DMS79 (cell line): ENCODE measurements at regions not wholly inside any gene's neighbourhood (a gene's known extent, or its start where the extent isn't known, plus 50 kb on each side); places are given as distances from the start of the nearest gene placed in this dataset.

ENCODE experiments used
- DNase-seq: peaks from one replicate; lab custom pipeline; 2025; lab: John Stamatoyannopoulos, UW

GRCh38 chr10:31606841-31607240, 287.8 kb downstream of the ZEB1 start:
- DNase-seq: no peak

GRCh38 chr10:31605861-31606525, 287.0 kb downstream of the ZEB1 start:
- DNase-seq: no peak

DNA sequence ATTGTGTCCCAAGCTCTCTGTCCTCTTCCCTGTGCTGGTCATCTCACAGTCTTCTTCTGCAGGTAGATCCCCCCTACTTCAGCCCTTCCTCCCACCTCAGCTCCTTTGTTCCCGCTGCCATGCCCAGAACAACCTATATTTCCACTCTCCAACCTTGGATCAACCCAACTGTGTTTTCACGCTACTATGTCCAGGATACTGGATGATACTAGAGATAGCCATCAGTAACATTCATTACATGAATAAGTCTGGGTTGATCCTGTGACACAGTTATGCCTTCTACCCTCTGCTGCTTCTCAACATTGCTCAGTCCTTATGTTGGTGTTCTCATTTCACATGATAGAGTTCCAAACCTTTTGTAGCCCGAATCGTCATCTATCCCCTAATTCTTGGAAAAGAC, 286.4 kb downstream of the ZEB1 start:
- no peak for DNase-seq

DNA sequence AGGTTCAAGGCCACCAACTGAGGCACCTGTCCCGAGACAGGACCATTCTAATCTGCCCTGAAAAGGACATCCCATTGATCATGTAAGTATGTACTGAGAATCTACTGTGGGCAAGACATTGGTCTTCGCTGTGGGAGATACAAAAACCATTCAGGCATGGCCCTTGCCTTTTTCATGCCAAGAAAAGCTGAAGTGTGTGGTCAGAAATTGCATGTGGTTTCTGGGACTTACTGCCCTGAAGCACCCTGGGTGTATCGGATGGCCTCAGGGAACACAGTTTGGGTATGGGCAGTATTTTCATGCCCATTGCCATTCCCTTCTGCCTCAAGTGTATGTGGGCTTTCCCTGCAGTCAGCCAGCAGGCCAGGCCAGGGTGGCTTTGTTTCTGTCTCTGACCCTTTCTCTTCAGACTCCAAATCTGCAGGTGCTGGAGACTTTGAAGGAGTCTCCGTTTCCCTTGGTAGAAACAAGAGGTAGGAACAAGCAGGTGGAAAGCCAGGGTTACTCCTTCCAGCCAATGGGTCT, 285.7 kb downstream of the ZEB1 start:
- peak; percentile 4 for DNase-seq

DNA sequence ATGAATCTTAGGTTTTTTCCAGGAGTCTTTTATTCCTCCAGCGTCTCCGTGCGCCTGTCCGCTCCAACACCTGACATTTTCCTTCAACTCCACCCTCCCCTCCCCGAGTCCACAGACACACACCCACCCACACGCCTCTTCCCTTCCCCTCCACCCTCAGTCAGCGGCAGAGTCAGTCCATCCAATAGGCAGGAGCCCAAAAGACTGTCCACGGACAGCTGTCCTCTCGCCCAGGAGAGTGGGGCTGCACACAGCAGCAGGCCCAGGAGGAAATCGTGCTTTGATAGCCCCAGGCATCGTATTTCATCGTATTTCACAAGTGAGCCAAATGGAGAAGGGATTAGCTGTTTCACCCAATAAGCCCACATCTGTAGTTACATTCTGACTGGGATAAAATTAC, 285.1 kb downstream of the ZEB1 start:
- no peak for DNase-seq

GRCh38 chr10:31603235-31604087, 284.4 kb downstream of the ZEB1 start:
- peak; percentile 80 for DNase-seq

DNA sequence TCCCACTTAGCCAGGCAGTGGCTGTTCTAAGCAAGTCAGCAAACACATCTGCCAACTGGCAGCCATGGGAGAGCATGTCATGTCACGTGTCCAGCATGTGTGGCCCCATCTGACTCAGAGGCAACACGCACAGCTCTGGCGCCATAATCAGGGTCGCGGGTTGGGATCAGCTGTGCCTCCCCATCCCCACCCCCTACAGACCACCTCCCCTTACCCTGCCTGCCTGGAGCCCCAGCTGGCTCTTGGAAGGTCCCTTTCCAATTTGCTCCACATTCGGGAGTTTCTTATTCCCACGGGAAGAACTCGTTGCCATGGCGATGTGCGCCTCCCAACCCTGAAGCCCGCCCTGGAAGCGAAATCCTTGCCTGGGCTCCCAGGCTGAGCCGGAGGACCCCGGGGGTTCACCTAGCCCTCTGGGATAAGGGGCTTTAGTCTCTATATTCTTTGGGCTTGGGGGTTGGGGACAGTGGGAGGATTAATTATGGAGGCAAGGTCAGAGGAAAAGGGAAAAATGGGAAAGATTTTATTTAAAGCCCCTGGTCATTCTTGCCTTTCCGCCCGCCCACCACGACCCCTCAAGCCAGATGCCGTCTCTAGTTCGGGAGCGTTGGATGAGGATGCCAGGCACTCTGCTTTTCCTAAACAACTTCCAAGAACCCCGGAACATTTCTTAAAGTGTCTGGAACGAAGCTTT, 283.7 kb downstream of the ZEB1 start:
- no peak for DNase-seq

GRCh38 chr10:31601136-31601535, 282.1 kb downstream of the ZEB1 start:
- no peak for DNase-seq

DNA sequence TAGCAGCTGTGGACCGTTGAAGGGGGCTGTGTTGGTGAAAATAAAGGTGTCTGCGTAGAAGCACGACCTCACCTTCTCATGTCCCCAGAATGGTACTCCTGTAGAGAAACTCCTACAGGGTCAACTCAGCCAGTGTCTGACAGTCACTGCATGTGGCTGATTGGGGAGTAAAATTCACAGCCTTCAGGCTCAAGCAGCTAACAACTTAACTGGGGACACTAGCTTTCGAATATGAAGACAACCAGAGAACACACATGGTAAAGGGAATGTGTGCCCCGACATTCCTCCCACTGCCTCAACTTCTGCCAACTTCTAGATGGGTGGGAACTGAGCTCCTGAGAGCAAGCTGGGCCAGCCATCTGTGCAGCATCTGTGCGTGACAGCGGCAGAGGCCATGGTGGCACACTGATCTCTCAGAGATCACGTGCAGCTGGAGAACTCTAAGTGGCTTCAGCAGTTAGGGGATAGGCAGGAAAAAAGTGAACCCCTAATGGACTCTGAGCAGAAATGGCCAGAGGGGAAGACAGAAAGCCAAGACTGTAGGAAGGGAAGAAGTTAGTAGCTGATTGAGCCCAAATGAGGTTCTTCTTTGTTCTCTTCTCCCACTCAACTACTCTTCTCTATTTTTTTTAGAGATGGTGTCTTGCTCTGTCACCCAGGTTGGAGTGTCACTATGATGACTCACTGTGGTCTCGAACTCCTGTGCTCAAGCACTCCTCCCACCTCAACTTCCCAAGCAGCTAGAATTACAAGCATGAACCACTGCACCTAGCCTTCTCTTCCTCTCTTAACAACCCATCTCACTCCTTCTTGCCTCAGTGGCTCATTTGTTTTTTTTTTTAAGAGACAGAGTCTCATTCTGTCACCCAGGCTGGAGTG, 280.8 kb downstream of the ZEB1 start:
- DNase-seq: no peak

DNA sequence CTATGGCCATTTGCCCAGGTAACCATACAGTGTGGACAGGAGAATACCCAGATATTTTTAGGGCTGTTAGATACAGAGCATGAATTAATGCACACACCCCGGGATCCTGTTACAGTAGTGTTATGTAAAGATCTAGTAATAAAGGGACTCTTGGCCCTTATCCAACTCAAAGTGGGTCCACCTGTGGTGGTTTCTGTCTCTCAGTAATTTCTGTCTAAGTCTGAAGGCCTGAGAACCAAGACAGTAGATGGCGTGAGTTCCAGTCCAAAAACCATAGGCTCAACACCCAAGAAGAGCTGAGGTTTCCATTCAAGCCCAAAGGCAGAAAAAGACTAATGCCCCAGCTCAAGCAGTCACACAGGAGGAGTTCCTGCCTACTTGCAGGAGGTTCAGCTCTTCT, 277.7 kb downstream of the ZEB1 start:
- DNase-seq: no peak

- no peak for DNase-seq
These were observed 277.0 kb downstream of the ZEB1 start for GRCh38 chr10:31595992-31596391.

DNA sequence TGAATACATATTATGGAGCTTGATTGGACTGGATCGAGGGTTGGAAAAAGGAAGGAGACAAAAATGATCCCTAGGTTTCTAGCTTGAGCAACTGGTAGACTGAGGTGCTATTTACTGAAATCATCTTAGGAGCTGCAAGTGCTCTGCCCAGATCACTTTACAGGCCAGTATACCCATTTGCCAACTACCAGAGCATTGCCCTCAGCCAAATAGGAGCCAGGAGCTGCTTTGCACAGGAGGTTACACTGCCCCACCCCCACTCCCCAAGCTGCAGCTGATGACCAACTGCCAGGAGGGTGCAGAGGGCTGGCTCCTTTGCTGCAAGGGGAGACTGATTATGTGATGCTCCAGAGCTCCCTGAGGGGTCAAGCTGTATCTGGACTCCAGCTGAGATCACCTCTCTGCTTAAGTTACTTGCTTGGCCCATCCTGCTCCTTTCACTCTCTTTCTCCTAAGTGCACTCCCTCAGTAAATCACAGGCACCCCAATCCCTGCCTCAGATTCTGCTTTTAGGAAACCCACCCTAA, 275.4 kb downstream of the ZEB1 start:
- DNase-seq: no peak

- no peak for DNase-seq
These were observed 274.1 kb downstream of the ZEB1 start for GRCh38 chr10:31593124-31593523.

- DNase-seq: no peak
These were observed 272.6 kb downstream of the ZEB1 start for GRCh38 chr10:31591569-31591968.

- no peak for DNase-seq
These were observed 271.2 kb downstream of the ZEB1 start for GRCh38 chr10:31590023-31590800.

DNA sequence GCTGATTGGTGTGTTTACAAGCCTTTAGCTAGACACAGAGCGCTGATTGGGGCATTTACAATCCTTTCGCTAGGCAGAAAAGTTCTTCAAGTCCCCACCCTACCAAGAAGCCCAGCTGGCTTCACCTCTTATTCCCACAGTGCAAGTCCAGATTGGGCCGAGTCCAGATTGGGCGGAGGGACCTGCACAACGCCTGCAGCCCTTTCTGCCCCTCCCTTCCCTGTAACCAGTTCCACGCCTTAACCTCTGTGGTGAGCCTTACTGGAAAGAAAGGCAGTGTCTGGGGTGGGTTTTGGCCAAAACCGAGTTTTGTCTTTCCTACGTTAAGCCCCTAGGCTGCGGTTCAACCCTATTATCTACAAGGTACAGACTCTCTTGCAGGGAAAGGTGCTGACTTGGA, 268.7 kb downstream of the ZEB1 start:
- no peak for DNase-seq

DNA sequence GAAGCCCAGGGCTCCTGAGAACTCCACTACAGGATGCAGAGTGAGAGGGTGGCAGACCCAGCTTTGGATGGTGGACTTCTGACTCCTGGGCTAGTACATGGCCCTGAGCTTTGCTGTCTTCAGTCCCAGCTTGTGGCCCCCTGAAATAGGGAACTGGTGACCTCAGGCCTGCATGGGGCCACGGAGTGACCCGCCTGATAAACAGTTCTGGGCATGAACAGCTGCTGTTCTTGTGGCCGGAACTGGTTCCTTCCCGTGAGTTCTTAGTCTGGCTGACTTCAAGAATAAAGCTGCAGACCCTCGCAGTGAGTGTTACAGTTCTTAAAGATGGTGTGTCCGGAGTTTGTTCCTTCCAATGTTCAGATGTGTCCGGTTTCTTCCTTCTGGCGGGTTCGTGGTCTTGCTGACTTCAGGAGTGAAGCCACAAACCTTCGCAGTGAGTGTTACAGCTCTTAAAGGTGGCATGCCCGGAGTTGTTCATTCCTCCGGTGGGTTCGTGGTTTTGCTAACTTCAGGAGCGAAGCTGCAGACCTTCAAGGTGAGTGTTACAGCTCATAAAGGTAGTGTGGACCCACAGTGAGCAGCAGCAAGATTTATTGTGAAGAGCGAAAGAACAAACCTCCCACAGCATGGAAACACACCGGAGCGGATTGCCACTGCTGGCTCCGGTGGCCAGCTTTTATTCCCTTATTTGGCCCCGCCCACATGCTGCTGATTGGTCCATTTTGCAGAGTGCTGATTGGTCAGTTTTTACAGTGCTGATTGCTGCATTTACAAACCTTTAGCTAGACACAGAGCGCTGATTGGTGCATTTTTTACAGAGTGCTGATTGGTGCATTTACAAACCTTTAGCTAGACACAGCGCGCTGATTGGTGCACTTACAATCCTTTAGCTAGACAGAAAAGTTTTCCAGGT, 268.0 kb downstream of the ZEB1 start:
- DNase-seq: no peak

DNA sequence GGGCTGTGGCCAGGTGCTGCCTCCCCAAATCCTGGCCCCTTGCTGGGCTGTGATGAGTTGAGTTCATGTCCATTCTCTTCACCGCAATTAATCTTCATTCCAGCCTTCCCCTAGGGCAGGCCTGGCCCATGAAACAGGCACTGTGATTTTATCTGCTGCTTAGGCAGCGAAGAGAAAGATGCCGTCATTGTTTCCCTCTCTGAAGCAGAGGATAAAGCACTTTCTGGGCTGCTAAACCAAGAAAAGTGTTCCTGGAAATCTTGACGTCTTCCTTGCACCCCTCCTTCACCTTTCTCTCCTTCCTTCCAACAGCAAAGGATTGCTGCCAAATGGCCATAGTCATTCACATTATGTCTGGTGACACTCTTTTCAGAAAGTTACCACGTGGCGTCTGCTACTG, 265.9 kb downstream of the ZEB1 start:
- DNase-seq: no peak

- no peak for DNase-seq
These were observed 265.1 kb downstream of the ZEB1 start for GRCh38 chr10:31584098-31584631.
